BE2C (cell line): ENCODE measurements at regions not wholly inside any gene's neighbourhood (a gene's known extent, or its start where the extent isn't known, plus 50 kb on each side); places are given as distances from the start of the nearest gene placed in this dataset.

Experiments used
- DNase-seq: peaks from one replicate; pipeline ENCODE4 v3.0.0-alpha.2; 2020
- H3K27me3 ChIP-seq: fragments of 250-450 bp; sonication (Bioruptor Pico); 2 replicates; pipeline ENCODE4 v1.5.1; 2020; ENCODE audit warnings: mild to moderate bottlenecking
- H3K36me3 ChIP-seq: fragments of 250-450 bp; sonication (Bioruptor Pico); 2 replicates; pipeline ENCODE4 v1.5.1; 2020; ENCODE audit warnings: mild to moderate bottlenecking
- H3K4me1 ChIP-seq: fragments of 250-450 bp; sonication (Bioruptor Pico); 2 replicates; pipeline ENCODE4 v1.5.1; 2020
- H3K4me3 ChIP-seq: 2 replicates; pipeline ENCODE4 v1.5.1; 2011; ENCODE audit warnings: low read depth, low read length
- H3K9me3 ChIP-seq: fragments of 250-450 bp; sonication (Bioruptor Pico); 2 replicates; pipeline ENCODE4 v1.5.1; 2020
- TF ChIP-seq, protein P1 (sequence below): IDR thresholded peaks from 2 replicates; pipeline ENCODE4 v1.5.1; 2012; ENCODE audit warnings: mild to moderate bottlenecking, low read depth, low read length

DNA sequence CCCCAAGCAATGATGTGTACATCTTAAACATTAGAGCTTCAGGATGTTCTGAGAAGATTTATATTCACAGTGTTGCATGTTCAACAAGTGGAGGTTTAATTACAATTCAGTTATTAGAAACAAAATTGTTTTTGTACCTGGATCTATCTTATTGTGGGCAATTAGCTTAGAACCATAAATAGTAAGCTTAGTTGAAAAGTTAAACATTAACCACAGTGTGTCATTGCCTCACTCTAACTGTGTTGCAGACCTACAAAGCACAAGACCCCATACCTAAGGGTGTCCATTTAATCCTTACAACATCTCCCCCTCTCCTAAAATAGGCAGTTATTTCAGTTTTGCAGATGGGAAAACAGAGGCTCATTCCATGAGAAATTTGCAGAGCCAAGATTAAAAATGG is 632.0 kb upstream of the SOX9 start:
- TF ChIP-seq, protein P1, sequence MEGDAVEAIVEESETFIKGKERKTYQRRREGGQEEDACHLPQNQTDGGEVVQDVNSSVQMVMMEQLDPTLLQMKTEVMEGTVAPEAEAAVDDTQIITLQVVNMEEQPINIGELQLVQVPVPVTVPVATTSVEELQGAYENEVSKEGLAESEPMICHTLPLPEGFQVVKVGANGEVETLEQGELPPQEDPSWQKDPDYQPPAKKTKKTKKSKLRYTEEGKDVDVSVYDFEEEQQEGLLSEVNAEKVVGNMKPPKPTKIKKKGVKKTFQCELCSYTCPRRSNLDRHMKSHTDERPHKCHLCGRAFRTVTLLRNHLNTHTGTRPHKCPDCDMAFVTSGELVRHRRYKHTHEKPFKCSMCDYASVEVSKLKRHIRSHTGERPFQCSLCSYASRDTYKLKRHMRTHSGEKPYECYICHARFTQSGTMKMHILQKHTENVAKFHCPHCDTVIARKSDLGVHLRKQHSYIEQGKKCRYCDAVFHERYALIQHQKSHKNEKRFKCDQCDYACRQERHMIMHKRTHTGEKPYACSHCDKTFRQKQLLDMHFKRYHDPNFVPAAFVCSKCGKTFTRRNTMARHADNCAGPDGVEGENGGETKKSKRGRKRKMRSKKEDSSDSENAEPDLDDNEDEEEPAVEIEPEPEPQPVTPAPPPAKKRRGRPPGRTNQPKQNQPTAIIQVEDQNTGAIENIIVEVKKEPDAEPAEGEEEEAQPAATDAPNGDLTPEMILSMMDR, result no peak
- Histone ChIP-seq H3K4me3 (no peak overlapping the region), H3K27me3 (no peaks in the 10 kb centered on the region), H3K4me1 (no peaks in the 10 kb centered on the region), H3K9me3 (no peaks in the 10 kb centered on the region), H3K36me3 (no peaks in the 10 kb centered on the region)
- DNase-seq, result no peak

DNA sequence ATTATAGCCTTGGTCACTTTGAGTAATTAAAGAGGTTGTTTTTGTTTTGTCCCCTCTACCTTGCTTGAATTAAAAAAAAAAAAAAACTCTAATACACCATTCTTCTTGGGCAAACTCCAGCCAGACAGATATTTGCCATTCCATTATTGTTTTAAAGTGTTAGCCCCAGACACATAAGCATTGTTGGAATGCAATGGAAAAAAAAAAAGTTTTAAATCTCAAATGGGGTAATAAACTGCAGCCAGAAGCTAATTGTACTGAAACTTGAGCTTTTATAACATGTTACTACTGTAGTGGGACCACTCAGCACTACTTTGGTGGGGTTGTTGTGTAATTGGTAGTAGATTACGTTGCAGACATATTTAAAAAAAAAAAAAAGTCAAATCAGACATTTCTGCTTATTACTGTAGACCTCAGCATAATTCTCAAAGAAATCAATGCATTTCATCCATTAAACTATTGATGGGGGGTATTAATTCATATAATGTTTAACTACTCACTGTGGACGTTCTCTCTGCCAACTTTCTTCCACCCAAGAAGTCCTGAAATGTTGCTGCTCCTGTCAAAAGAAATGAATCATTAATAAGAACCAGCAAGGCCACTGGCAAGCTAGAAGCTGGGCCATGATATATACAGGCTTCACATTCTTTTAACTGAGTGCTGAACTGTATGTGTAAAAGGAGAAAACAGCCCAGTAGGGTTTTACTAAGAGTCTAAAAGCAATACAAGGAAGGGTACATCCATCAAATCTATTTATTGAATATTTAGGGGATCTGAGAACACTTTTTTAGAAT is 626.6 kb upstream of the SOX9 start:
- TF ChIP-seq, protein P1, result no peak
- Histone ChIP-seq H3K4me3 (no peak overlapping the region), H3K4me1 (no peaks in the 10 kb centered on the region), H3K36me3 (no peaks in the 10 kb centered on the region), H3K27me3 (no peaks in the 10 kb centered on the region), H3K9me3 (no peaks in the 10 kb centered on the region)
- DNase-seq, result no peak

DNA sequence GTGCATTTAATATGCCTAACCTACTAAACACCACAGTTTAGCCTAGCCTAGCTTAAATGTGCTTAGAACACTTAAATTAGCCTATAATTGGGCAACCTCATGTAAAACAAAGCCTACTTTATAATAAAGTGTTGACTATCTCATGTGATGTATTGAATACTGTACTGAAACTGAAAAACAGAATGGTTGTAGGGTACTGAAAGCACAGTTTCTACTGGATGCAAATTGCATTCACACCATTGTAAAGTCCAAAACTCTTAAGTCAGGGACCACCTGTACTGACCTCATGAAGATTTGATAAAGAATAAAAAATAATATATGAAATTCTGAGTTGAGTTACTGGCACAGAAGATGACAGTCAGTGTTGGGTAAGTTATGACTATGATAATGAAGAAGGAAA is 625.4 kb upstream of the SOX9 start:
- no peaks in the 10 kb centered on the region for H3K4me1 ChIP-seq
- no peak for DNase-seq

GRCh38 chr17:71496552-71496951 is 624.3 kb upstream of the SOX9 start:
- Histone ChIP-seq H3K4me3 (no peak overlapping the region), H3K4me1 (peaks cover 2% of the 10 kb centered on the region), H3K9me3 (no peaks in the 10 kb centered on the region), H3K36me3 (no peaks in the 10 kb centered on the region), H3K27me3 (no peaks in the 10 kb centered on the region)
- no peak for DNase-seq
- TF ChIP-seq, protein P1, result no peak

More for the DNA sequence above, 625.4 kb upstream of the SOX9 start:
- no peak overlapping the region for H3K4me3 ChIP-seq
- no peaks in the 10 kb centered on the region for H3K36me3 ChIP-seq
- no peaks in the 10 kb centered on the region for H3K27me3 ChIP-seq
- no peaks in the 10 kb centered on the region for H3K9me3 ChIP-seq
- TF ChIP-seq, protein P1, result no peak

DNA sequence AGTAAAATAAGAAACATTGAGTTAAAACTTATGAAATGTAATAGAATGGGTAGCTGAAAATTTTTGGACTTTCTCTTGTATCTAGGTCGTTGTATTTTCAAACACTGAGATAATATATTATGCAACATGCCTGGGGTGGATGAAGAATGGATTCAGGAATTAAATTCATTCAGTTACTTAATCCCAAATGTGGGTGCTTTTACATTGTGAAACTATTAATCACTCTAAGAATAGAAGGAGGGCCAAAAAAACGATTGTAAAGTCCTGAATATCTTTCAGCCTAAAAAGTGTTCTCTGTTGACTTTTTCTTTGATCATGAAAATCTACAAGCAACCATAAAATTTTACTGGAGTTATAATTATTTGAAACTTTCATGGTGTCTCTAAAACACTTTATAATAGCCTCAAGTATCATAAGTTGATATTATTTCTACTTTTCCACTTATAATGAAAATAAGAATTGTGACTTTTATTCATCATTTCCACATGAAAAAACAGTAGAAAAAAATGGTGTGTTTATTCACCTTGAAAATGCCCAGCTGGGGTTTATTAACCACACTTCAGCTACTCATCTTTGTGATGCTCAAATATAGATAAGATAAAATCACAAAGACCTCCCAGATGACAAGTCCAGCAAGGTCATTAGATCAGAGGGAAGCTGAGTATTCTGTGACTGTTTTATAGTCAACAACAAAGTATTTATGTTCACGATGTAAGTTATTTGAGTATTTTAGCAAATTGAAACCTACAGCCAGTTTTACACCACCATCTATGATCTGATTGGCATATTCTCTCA is 619.9 kb upstream of the SOX9 start:
- Histone ChIP-seq H3K9me3 (no peaks in the 10 kb centered on the region), H3K36me3 (no peaks in the 10 kb centered on the region), H3K4me3 (no peak overlapping the region), H3K27me3 (no peaks in the 10 kb centered on the region), H3K4me1 (peaks cover 18% of the 10 kb centered on the region)
- TF ChIP-seq, protein P1, result no peak
- no peak for DNase-seq

GRCh38 chr17:71501711-71502110 is 619.1 kb upstream of the SOX9 start:
- H3K4me1 ChIP-seq, result peaks cover 18% of the 10 kb centered on the region
- H3K36me3 ChIP-seq, result no peaks in the 10 kb centered on the region
- no peak overlapping the region for H3K4me3 ChIP-seq
- no peaks in the 10 kb centered on the region for H3K9me3 ChIP-seq
- TF ChIP-seq, protein P1, result no peak
- no peaks in the 10 kb centered on the region for H3K27me3 ChIP-seq
- no peak for DNase-seq
